Liver (tissue), 3 donors: ENCODE measurements at regions not wholly inside any gene's neighbourhood (a gene's known extent, or its start where the extent isn't known, plus 50 kb on each side); places are given as distances from the start of the nearest gene placed in this dataset.

Experiments
- ATF3 ChIP-seq: IDR thresholded peaks from 2 replicates; pipeline ENCODE4 v1.6.1; 2016; ENCODE audit warnings: antibody characterized with exemption
- CTCF ChIP-seq: fragments of 150-350 bp; IDR thresholded peaks from 2 replicates; pipeline ENCODE4 v1.5.1; 2017; ENCODE audit warnings: improper control_type of control experiment, low read depth, low read length; ENCODE audit not compliant: missing input control
- EGR1 ChIP-seq, 2 donors: IDR thresholded peaks; 2 replicates each; pipeline ENCODE4 v1.6.1; 2016 to 2018; ENCODE audit warnings: antibody characterized with exemption in 2 of 2, low read depth in 2 of 2
- GABPA ChIP-seq, 2 donors: IDR thresholded peaks in 1 of 2; conservative IDR thresholded peaks in 1 of 2; 2 replicates each; pipeline ENCODE4 v1.6.1; 2016; ENCODE audit warnings: antibody characterized with exemption in 2 of 2, mild to moderate bottlenecking in 1 of 2, moderate library complexity in 1 of 2
- JUND ChIP-seq, 2 donors: IDR thresholded peaks; 2 replicates each; pipeline ENCODE4 v1.6.1; 2016; ENCODE audit warnings: antibody characterized with exemption in 2 of 2
- MAX ChIP-seq: IDR thresholded peaks from 2 replicates; pipeline ENCODE4 v1.6.1; 2016; ENCODE audit warnings: antibody characterized with exemption
- RAD21 ChIP-seq, 2 donors: IDR thresholded peaks; 2 replicates each; pipeline ENCODE4 v1.6.1; 2016; ENCODE audit warnings: antibody characterized with exemption in 2 of 2, mild to moderate bottlenecking in 2 of 2
- REST ChIP-seq: IDR thresholded peaks from 2 replicates; pipeline ENCODE4 v1.6.1; 2016; ENCODE audit warnings: antibody characterized with exemption, mild to moderate bottlenecking
- RXRA ChIP-seq, 2 donors: IDR thresholded peaks; 2 replicates each; pipeline ENCODE4 v1.6.1; 2017 to 2018; ENCODE audit warnings: antibody characterized with exemption in 2 of 2, mild to moderate bottlenecking in 1 of 2
- TAF1 ChIP-seq: conservative IDR thresholded peaks from 2 replicates; pipeline ENCODE4 v1.6.1; 2016; ENCODE audit warnings: antibody characterized with exemption, mild to moderate bottlenecking
- YY1 ChIP-seq: IDR thresholded peaks from 2 replicates; pipeline ENCODE4 v1.6.1; 2016; ENCODE audit warnings: antibody characterized with exemption, mild to moderate bottlenecking
- donor health status: healthy.
- donor health status: healthy.

GRCh38 chr4:146059865-146060264, 115.7 kb upstream of the LSM6 start:
- TF ChIP-seq EGR1 (IDR thresholded peaks at IDR 0.05; ENCODE audit: low read depth in 2 of 2), result no peak
- TF ChIP-seq CTCF, result no peak
- TF ChIP-seq MAX, result no peak
- no peak for TF ChIP-seq JUND (IDR thresholded peaks at IDR 0.05)
- no peak for TF ChIP-seq YY1
- TF ChIP-seq ATF3, result no peak
- no peak for TF ChIP-seq GABPA (IDR thresholded peaks at IDR 0.05 in 1 of 2, conservative IDR thresholded peaks at IDR 0.05 in 1 of 2)
- no peak for TF ChIP-seq TAF1
- TF ChIP-seq RAD21 (IDR thresholded peaks at IDR 0.05), result no peak
- TF ChIP-seq REST, result no peak
- TF ChIP-seq RXRA (IDR thresholded peaks at IDR 0.05), result no peak
